NCI-H524 (cell line): ENCODE measurements at regions not wholly inside any gene's neighbourhood (a gene's known extent, or its start where the extent isn't known, plus 50 kb on each side); places are given as distances from the start of the nearest gene placed in this dataset.

Source experiments
- DNase-seq, 2 experiments: peaks; one replicate each; lab custom pipeline; 2025; lab: John Stamatoyannopoulos, UW

- no peak for DNase-seq
Measured at GRCh38 chr2:196390243-196391148, 219.1 kb upstream of the STK17B start.

- DNase-seq = no peak
Measured at GRCh38 chr2:196391149-196391479, 219.7 kb upstream of the STK17B start.

GRCh38 chr2:196399096-196399495 is 227.7 kb upstream of the STK17B start:
- DNase-seq = no peak

GRCh38 chr2:196399722-196400691 is 228.6 kb upstream of the STK17B start:
- no peak for DNase-seq

GRCh38 chr2:196403471-196403870 is 232.1 kb upstream of the STK17B start:
- DNase-seq = no peak

- DNase-seq = no peak
Measured at GRCh38 chr2:196404276-196404675, 232.9 kb upstream of the STK17B start.

- no peak for DNase-seq
Measured at GRCh38 chr2:196407675-196408264, 231.7 kb upstream of the CCDC150 start.

- no peak for DNase-seq
Measured at GRCh38 chr2:196409376-196409775, 230.1 kb upstream of the CCDC150 start.

- DNase-seq = no peak
Measured at GRCh38 chr2:196410008-196410407, 229.5 kb upstream of the CCDC150 start.

GRCh38 chr2:196413821-196414274 is 225.7 kb upstream of the CCDC150 start:
- DNase-seq = no peak

- DNase-seq = no peak
Measured at GRCh38 chr2:196415384-196415783, 224.1 kb upstream of the CCDC150 start.

- DNase-seq = no peak
Measured at GRCh38 chr2:196420143-196420542, 219.4 kb upstream of the CCDC150 start.

GRCh38 chr2:196421880-196422279 is 217.6 kb upstream of the CCDC150 start:
- DNase-seq = no peak

GRCh38 chr2:196422361-196422760 is 217.2 kb upstream of the CCDC150 start:
- DNase-seq = peak in 1 of 2 experiments; percentile 38

- DNase-seq = no peak
Measured at GRCh38 chr2:196426122-196426521, 213.4 kb upstream of the CCDC150 start.

- no peak for DNase-seq
Measured at GRCh38 chr2:196427986-196428634, 211.4 kb upstream of the CCDC150 start.

GRCh38 chr2:196431076-196431475 is 208.4 kb upstream of the CCDC150 start:
- DNase-seq = no peak

- DNase-seq = peak; percentile 64 to 72
Measured at GRCh38 chr2:196431957-196432356, 207.6 kb upstream of the CCDC150 start.

- no peak for DNase-seq
Measured at GRCh38 chr2:196433116-196433515, 206.4 kb upstream of the CCDC150 start.

- DNase-seq = no peak
Measured at GRCh38 chr2:196434217-196434616, 205.3 kb upstream of the CCDC150 start.

- DNase-seq = no peak
Measured at GRCh38 chr2:196435189-196435588, 204.3 kb upstream of the CCDC150 start.

GRCh38 chr2:196437626-196438025 is 201.9 kb upstream of the CCDC150 start:
- no peak for DNase-seq
